ENCODE measurements at regions not wholly inside any gene's neighbourhood (a gene's known extent, or its start where the extent isn't known, plus 50 kb on each side); places are given as distances from the start of the nearest gene placed in this dataset.

GRCh38 chr9:86550401-86550800 is 196.2 kb upstream of the TUT7 start:
- H3K36me3 ChIP-seq, result no peaks in the 10 kb centered on the region
- intact Hi-C loops (cut with micrococcal nuclease), result no loop called here
- H3K4me1 ChIP-seq, result no peaks in the 10 kb centered on the region
- no peak overlapping the region for H3K27ac ChIP-seq (replicated peaks)
- no peak for TF ChIP-seq CTCF (IDR thresholded peaks at IDR 0.05; ENCODE audit: borderline replicate concordance)
- peaks cover 39% of the 10 kb centered on the region for H3K27me3 ChIP-seq (ENCODE audit: low read depth)
- H3K4me3 ChIP-seq, result no peak overlapping the region
- H3K9me3 ChIP-seq (replicated peaks), result no peaks in the 10 kb centered on the region
- DNase-seq, result no peak

- Histone ChIP-seq H3K36me3 (no peaks in the 10 kb centered on the region), H3K27ac (replicated peaks) (no peak overlapping the region), H3K9me3 (replicated peaks) (no peaks in the 10 kb centered on the region), H3K4me3 (no peak overlapping the region), H3K4me1 (no peaks in the 10 kb centered on the region), H3K27me3 (ENCODE audit: low read depth) (peaks cover 38% of the 10 kb centered on the region)
- TF ChIP-seq CTCF (IDR thresholded peaks at IDR 0.05; ENCODE audit: borderline replicate concordance), result no peak
- intact Hi-C loops (cut with micrococcal nuclease), result no loop called here
- DNase-seq, result no peak
These were observed 195.7 kb upstream of the TUT7 start for GRCh38 chr9:86549920-86550319.

- intact Hi-C loops (cut with micrococcal nuclease), result no loop called here
These were observed 195.2 kb upstream of the TUT7 start for GRCh38 chr9:86549401-86549811.

GRCh38 chr9:86548220-86548619 is 194.0 kb upstream of the TUT7 start:
- intact Hi-C loops (cut with micrococcal nuclease), result no loop called here

More at GRCh38 chr9:86549401-86549811, 195.2 kb upstream of the TUT7 start:
- no peak for TF ChIP-seq CTCF (IDR thresholded peaks at IDR 0.05; ENCODE audit: borderline replicate concordance)
- no peak overlapping the region for H3K27ac ChIP-seq (replicated peaks)
- peaks cover 36% of the 10 kb centered on the region for H3K27me3 ChIP-seq (ENCODE audit: low read depth)
- no peak for DNase-seq
- H3K36me3 ChIP-seq, result no peaks in the 10 kb centered on the region
- H3K4me3 ChIP-seq, result no peak overlapping the region
- H3K4me1 ChIP-seq, result no peaks in the 10 kb centered on the region
- H3K9me3 ChIP-seq (replicated peaks), result no peaks in the 10 kb centered on the region

GRCh38 chr9:86547571-86547970 is 193.4 kb upstream of the TUT7 start:
- DNase-seq, result no peak
- Histone ChIP-seq H3K9me3 (replicated peaks) (no peaks in the 10 kb centered on the region), H3K36me3 (no peaks in the 10 kb centered on the region), H3K4me1 (no peaks in the 10 kb centered on the region), H3K27me3 (ENCODE audit: low read depth) (peaks cover 25% of the 10 kb centered on the region), H3K4me3 (no peak overlapping the region), H3K27ac (replicated peaks) (no peak overlapping the region)
- intact Hi-C loops (cut with micrococcal nuclease), result no loop called here
- no peak for TF ChIP-seq CTCF (IDR thresholded peaks at IDR 0.05; ENCODE audit: borderline replicate concordance)

More at GRCh38 chr9:86548220-86548619, 194.0 kb upstream of the TUT7 start:
- Histone ChIP-seq H3K9me3 (replicated peaks) (no peaks in the 10 kb centered on the region), H3K4me1 (no peaks in the 10 kb centered on the region), H3K27me3 (ENCODE audit: low read depth) (peaks cover 26% of the 10 kb centered on the region), H3K4me3 (no peak overlapping the region), H3K36me3 (no peaks in the 10 kb centered on the region), H3K27ac (replicated peaks) (no peak overlapping the region)
- TF ChIP-seq CTCF (IDR thresholded peaks at IDR 0.05; ENCODE audit: borderline replicate concordance), result no peak
- DNase-seq, result no peak

- Histone ChIP-seq H3K9me3 (replicated peaks) (no peaks in the 10 kb centered on the region), H3K4me1 (no peaks in the 10 kb centered on the region), H3K27me3 (ENCODE audit: low read depth) (peaks cover 25% of the 10 kb centered on the region), H3K36me3 (no peaks in the 10 kb centered on the region), H3K27ac (replicated peaks) (no peak overlapping the region), H3K4me3 (no peak overlapping the region)
- TF ChIP-seq CTCF (IDR thresholded peaks at IDR 0.05; ENCODE audit: borderline replicate concordance), result no peak
- intact Hi-C loops (cut with micrococcal nuclease), result no loop called here
- no peak for DNase-seq
These were observed 192.5 kb upstream of the TUT7 start for GRCh38 chr9:86546712-86547111.
